Sciatic nerve (tissue), 2 donors: ENCODE measurements at regions not wholly inside any gene's neighbourhood (a gene's known extent, or its start where the extent isn't known, plus 50 kb on each side); places are given as distances from the start of the nearest gene placed in this dataset.
A peak's percentile ranks its signal among the peaks of the same experiment; 100 is the strongest.

Source experiments
- ATAC-seq: fragments of 200-7000 bp; cut with Tn5 transposase; one replicate; pipeline ENCODE4 v1.9.1; 2020; ENCODE audit warnings: mild to moderate bottlenecking, moderate library complexity
- DNase-seq: peaks from one replicate; pipeline ENCODE4 v3.0.0-alpha.2; 2020; ENCODE audit warnings: low spot score
- intact Hi-C: fragments of 100-400 bp; cut with DNase I; formaldehyde crosslinking; loops from one replicate; pipeline ENCODE4 v1.14.2; 2022
- donor health status: DM: no; HTN: no; CAD: no.
- donor health status: DM: no; HTN: no; CAD: no.

- intact Hi-C loops = no loop called here
- DNase-seq = no peak
- ATAC-seq = no peak
Measured at GRCh38 chr7:41292487-41292886, 410.4 kb downstream of the INHBA start.

DNA sequence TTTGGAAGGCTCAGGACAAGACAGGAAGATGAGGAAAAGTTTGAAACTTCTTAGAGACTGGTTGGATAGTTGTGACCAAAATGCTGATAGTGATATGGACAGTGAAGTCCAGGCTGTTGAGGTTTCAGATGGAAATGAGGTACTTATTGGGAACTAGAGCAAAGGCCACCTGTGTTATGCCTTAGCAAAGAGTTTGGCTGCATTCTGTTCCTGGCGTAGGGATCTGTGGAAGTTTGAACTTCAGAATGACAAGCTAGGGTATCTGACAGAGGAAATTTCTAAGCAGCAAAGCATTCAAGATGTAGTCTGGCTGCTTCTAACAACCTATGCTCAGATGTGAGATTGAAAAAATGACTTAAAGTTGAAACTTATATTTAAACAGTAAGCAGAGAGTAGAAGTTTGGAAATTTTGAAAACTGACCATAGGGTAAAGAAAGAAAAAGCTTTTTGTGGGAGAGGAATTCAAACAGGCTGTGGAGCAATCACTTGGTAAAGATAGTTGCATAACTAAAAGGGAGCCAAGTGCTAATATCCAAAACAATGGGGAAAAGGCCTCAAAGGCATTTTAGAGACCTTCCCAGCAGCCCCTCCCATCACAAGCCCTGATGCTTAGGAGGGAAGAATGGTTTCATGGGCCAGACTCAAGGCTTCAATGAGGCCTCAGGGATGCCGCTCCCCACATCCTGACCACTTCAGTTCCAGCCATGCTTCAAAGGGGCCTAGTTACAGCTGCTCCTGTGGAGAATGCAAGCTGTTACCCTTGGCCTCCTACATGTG is 415.1 kb downstream of the INHBA start:
- no peak for ATAC-seq
- intact Hi-C loops = no loop called here
- no peak for DNase-seq

DNA sequence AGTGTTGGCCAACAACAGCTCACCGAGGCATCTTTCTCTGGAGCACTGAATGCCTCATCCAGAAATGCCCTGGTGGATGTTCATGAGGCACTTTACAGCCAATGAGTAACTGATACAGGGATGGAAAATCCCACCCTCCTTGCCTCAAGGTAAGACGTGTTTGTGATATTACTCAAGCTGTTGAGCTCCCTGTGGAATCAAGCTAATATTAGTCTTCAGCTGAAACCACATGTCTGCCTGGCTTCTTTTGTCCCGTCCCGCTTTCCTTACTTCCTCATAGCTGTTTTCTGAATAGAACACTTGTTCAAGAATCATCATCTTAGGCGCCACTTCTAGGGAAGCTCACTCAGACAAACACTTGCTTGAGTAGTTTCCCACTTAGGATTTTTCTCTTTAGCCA is 422.4 kb downstream of the INHBA start:
- intact Hi-C loops = no loop called here
- DNase-seq (no peak), ATAC-seq (no peak)

DNA sequence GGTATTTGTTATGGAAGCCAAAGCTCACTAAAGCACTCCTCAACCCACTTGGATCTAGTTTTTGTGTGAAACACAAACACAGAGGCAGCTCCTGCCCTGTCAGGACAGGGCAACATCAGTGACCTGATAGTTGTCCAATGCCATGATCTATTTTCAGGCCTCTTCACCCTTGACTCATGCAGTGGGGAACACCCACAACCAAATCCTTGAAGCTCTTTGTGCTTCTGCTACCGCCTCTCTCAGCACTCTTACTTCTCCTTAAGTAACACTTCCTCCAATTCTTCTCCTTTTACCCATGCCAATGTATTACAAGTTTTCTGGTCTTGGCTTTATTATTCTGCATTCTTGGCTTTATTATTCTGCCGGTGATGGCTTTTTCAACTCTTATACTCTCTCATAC is 425.3 kb downstream of the INHBA start:
- ATAC-seq (no peak), DNase-seq (no peak)
- intact Hi-C loops = no loop called here

DNA sequence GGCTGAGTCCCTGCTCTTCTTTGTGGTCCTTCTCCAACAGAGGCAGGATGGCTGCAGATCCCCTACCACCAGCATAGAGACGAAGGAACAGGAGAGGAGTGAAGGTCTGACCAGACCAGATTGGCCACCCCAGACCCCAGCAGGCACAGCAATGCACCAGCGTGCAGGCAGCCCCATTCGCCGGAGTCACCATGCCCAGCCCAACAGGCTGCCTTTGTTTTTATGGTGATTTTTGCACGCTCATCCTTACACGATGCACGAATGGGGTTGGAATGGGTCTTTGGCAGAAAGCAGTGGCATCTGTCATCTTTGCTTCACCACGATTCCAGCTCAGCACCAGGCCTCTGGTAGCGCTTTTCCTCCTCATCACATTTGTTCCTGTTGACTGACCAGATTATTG is 427.6 kb downstream of the INHBA start:
- intact Hi-C loops = no loop called here
- no peak for DNase-seq
- no peak for ATAC-seq

DNA sequence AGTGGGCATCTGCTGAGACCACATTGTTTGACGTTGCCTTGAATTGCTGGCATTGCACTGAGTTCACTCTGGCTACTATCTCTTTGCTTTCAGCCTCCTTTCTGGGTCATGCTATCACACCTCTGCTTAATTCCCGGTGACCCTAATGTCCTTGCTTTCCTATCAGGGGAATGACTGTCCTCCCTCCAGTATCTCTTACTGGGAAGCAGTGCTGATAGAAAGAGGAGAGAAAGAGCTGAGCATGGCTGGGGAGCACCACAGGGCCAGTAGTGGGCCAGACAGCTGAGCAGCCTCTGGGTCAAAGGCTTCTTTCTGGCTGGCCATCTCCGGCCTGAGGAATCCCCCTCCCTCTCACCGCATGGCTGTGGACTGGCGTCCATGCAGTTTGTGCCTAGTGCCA is 428.7 kb downstream of the INHBA start:
- intact Hi-C loops = loop anchor here (5.0 kb wide), 1 partner anchor 1432 kb away; no protein-coding TSS in a partner anchor

DNA sequence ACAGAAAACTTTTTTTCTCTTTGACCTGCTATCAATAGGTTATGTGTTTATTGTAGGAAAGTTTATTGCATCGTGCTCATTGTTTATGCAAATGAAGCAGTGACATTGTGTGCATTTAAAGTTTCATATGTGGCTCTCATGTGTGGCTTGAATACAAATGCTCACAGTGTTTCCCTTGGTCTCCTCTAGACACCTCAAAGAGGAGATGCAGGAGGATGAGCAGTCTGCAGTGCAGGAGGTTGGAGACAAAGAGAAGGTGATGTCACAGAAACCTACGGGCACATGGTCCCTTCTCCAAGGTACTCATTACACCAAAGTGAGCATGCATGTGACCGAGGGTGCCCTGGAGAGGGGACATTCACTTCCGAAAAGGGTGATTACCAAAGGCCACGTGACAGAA is 430.2 kb downstream of the INHBA start:
- ATAC-seq (no peak), DNase-seq (no peak)
- intact Hi-C loops = loop anchor here (5.0 kb wide), 1 partner anchor 1430 kb away; no protein-coding TSS in a partner anchor

More for the DNA sequence above, 428.7 kb downstream of the INHBA start:
- DNase-seq (no peak), ATAC-seq (no peak)

- intact Hi-C loops = no loop called here
- ATAC-seq = no peak
- no peak for DNase-seq
Measured at GRCh38 chr7:41268878-41269277, 434.0 kb downstream of the INHBA start.

GRCh38 chr7:41261080-41261479 is 441.8 kb downstream of the INHBA start:
- no peak for DNase-seq
- intact Hi-C loops = no loop called here
- no peak for ATAC-seq

DNA sequence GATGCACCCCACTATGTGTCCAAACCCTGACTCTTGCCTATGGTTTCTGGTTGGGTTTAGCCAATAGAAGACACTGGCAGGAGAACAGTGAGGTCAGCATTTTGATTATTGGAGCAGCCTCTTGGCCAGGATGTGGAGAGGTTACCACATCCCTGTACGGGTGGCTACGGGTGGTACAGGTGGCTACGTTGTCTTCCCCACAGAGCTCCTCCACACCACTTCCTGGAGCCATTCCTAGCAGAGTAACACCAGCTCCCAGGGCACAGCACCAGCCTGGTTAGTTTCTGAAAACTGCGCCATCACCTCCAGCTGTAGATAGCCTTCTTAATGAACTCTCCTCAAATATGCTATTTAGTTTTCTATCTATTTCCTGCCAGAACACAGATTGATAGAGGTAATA is 445.2 kb downstream of the INHBA start:
- intact Hi-C loops = no loop called here
- ATAC-seq = no peak

DNA sequence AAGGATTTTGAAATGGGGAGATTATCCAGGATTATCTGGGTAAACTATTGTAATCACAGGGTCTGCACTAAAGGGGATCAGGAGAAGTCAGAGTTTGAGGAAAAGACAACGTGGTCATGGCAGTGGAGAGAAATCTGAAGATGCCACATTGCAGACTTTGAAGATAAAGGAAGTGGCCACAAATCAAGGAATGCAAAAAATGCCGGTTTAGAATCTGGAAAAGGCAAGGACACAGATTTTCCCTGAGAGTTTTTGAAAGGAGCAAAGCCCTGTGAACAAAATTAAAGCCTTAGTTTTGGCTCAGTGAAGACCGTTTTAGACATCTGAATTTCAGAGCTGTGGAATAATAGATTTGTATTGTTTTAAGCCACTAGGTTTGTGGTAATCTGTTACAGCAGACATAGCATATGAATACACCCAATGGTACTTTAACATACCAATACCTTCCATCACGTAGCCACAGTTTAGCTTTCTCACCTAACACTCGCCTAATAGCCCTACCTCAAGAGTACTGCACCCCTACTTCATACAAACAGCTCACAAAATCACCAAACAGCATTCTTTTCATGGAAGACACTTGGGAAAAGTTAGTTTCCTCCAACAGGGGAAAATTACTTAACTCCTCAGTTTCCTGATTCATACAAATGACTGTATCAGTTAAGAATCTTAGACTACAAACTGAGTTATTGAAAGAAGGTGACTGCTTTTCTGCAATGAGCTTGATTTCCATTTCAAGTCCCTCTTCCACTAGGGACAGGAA is 446.5 kb downstream of the INHBA start:
- intact Hi-C loops = no loop called here
- ATAC-seq (no peak), DNase-seq (no peak)

More for the DNA sequence above, 445.2 kb downstream of the INHBA start:
- DNase-seq = no peak

DNA sequence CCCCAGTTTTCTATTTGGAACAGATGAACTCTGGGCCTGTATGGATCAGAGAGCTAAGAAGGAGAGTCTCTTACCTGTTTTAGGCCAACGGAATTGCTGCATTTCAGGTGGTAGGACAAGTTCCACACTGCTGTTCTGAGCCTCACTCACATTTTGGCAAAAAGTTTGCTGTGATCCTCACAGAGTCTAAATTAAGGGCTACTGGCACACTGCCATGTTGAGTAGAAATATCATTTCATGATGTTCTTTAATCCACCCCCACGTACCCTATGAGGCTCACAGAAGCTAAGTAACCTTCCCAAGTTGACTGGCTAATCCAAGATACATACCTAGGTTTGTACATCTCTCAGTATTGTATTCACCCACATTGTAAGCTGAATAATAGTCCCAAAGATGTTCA is 447.2 kb downstream of the INHBA start:
- no peak for ATAC-seq
- intact Hi-C loops = no loop called here
- DNase-seq = no peak

DNA sequence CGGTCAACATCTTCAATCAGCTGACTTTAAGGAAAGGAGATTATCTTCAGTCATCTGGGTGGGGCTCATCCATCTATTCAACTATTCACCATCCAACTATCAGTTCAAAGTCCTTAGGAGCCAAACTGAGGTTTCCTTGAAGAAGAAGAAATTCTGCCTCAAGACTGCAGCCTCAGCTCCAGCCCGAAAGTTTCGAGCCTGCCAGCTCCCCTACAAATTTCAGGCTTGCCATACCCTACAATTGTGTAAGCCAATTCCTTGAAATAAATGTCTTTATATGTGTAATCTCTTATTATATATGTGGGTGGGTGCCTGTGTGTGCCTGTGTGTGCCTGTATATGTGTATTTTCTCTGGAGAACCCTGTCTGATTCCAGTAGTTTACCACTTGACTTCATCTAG is 447.8 kb downstream of the INHBA start:
- intact Hi-C loops = no loop called here
- ATAC-seq = no peak
- no peak for DNase-seq

GRCh38 chr7:41252957-41253356 is 449.9 kb downstream of the INHBA start:
- DNase-seq (no peak), ATAC-seq (no peak)
- intact Hi-C loops = no loop called here

GRCh38 chr7:41252551-41252950 is 450.3 kb downstream of the INHBA start:
- ATAC-seq (no peak), DNase-seq (no peak)
- intact Hi-C loops = no loop called here

DNA sequence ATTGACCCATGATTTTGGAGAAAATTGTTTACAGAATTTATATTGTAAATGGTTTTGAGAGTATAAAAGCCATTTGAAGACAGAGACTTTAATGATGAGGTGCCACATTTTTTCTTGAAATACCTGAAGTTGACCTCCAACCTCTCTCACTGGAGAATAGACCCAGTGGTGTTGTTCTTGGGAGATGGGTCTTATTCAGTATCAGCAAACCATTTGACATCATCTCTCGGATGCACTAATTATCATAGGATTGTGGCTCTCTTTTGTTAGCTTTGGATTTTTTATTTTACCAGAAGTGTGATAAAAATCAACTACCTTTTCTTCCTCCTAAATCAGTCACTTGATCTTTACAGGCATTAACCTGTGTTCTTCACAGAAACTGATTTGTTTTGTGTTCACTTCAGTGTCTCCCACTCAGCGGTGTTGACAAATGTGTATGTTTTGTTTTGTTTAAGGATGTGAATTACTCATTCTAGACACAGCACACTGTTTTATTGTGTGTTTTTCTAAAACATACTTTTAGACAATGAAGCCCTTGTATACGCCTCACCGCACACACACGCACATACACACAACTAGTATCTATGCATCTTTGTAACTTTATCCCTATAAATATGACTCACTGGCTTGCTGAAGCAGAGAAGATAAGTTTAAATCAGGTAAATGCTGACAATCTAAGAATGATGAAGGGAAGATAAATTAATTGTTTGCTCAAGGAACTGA is 455.6 kb downstream of the INHBA start:
- intact Hi-C loops = no loop called here
- ATAC-seq (no peak), DNase-seq (no peak)

DNA sequence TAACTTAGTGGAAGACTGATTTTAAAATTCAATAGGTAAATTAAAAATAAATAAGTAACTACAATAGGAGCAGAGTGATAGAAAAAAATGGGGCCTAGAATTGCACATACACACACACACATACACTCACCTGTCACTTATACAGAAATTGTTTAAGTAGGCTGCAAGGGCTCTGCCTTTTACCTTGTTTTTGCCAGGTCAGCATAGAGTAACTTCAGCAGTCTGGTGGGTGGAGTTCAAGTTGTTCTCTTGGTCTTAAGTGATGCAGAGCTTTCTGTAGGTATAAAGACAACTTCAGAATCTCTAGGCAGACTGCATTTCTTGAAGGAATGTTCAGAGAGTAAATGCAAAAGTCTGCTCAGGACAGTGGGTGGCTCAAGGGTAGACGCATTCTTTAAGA is 457.0 kb downstream of the INHBA start:
- intact Hi-C loops = no loop called here
- DNase-seq (no peak), ATAC-seq (no peak)

- no peak for DNase-seq
- intact Hi-C loops = no loop called here
- peak; percentile 55 for ATAC-seq
Measured at GRCh38 chr7:41244246-41244645, 458.6 kb downstream of the INHBA start.

- ATAC-seq (no peak), DNase-seq (no peak)
- intact Hi-C loops = no loop called here
Measured at GRCh38 chr7:41241641-41242040, 461.2 kb downstream of the INHBA start.

GRCh38 chr7:41239596-41239995 is 463.3 kb downstream of the INHBA start:
- intact Hi-C loops = no loop called here
- DNase-seq = no peak
- no peak for ATAC-seq
